Esophagus squamous epithelium (tissue), 5 donors: ENCODE measurements at regions not wholly inside any gene's neighbourhood (a gene's known extent, or its start where the extent isn't known, plus 50 kb on each side); places are given as distances from the start of the nearest gene placed in this dataset.

Experiments used
- DNase-seq: peaks from one replicate; lab custom pipeline; 2025; lab: John Stamatoyannopoulos, UW
- H3K27ac ChIP-seq, 4 donors: fragments of 200-600 bp; sonication (generic); one replicate each; pipeline ENCODE4 v1.5.1; 2016 to 2019; ENCODE audit warnings: mild to moderate bottlenecking in 1 of 4
- H3K27me3 ChIP-seq, 4 donors: fragments of 200-600 bp; sonication (generic); 1 replicate in 3 of 4; 2 replicates in 1 of 4; pipeline versions ENCODE4 v1.5.1 to v1.6.0; 2017 to 2021; ENCODE audit warnings: antibody characterized with exemption in 1 of 4
- H3K36me3 ChIP-seq, 3 donors: fragments of 200-600 bp; sonication (generic); one replicate each; pipeline ENCODE4 v1.5.1; 2016 to 2019
- H3K4me1 ChIP-seq, 3 donors: fragments of 200-600 bp; sonication (generic); one replicate each; pipeline ENCODE4 v1.5.1; 2017 to 2019
- H3K4me3 ChIP-seq, 4 donors: fragments of 200-600 bp; sonication (generic); 1 replicate in 3 of 4; 2 replicates in 1 of 4; pipeline ENCODE4 v1.5.1; 2016 to 2019; ENCODE audit warnings: mild to moderate bottlenecking in 2 of 4, moderate library complexity in 1 of 4
- H3K9me3 ChIP-seq, 3 donors: fragments of 200-600 bp; sonication (generic); one replicate each; pipeline ENCODE4 v1.5.1; 2016 to 2019
- CTCF ChIP-seq, 6 experiments: fragments of 450-650 bp in 4 of 6; fragments of 200-600 bp in 2 of 6; sonication (generic) in 2 of 6; IDR thresholded peaks; one replicate each; pipeline ENCODE4 v1.5.1; 2016 to 2019; ENCODE audit warnings: antibody characterized with exemption in 6 of 6, mild to moderate bottlenecking in 4 of 6, moderate library complexity in 4 of 6
- POLR2A ChIP-seq, 4 donors: fragments of 450-650 bp; IDR thresholded peaks; one replicate each; pipeline ENCODE4 v1.6.1; 2017; ENCODE audit warnings: antibody characterized with exemption in 4 of 4, mild to moderate bottlenecking in 4 of 4, moderate library complexity in 3 of 4
- WGBS, 2 donors: methylation state at CpG; one replicate each; pipeline ENCODE4 v1.1.5; 2018; 5-methylcytosine and 5-hydroxymethylcytosine counted together
- intact Hi-C: fragments of 100-400 bp; cut with DNase I; formaldehyde crosslinking; loops from one replicate; pipeline ENCODE4 v1.15.0; 2022
- donor health status: DM: yes; HTN: yes; CAD: no.

- no peak for DNase-seq
- H3K9me3 ChIP-seq = no peaks in the 10 kb centered on the region
- H3K4me1 ChIP-seq = peaks cover 0 to 15% (median 0%) of the 10 kb centered on the region in 3 donors
- WGBS, 2 donors = 76 to 87% methylated on average over 6 of the region's 6 CpGs
- intact Hi-C loops = no loop called here
- no peak overlapping the region for H3K27ac ChIP-seq
- no peaks in the 10 kb centered on the region for H3K36me3 ChIP-seq
- H3K27me3 ChIP-seq = no peaks in the 10 kb centered on the region
- no peak overlapping the region for H3K4me3 ChIP-seq
- TF ChIP-seq POLR2A (IDR thresholded peaks at IDR 0.05) (no peak), CTCF (IDR thresholded peaks at IDR 0.05) (no peak)
Observed at GRCh38 chr14:98184457-98184856, 1087.5 kb downstream of the BCL11B start.

GRCh38 chr14:98185036-98185435, 1087.0 kb downstream of the BCL11B start:
- H3K36me3 ChIP-seq = no peaks in the 10 kb centered on the region
- intact Hi-C loops = no loop called here
- TF ChIP-seq POLR2A (IDR thresholded peaks at IDR 0.05) = no peak
- TF ChIP-seq CTCF (IDR thresholded peaks at IDR 0.05) = no peak
- H3K4me3 ChIP-seq = no peak overlapping the region
- H3K9me3 ChIP-seq = no peaks in the 10 kb centered on the region
- peak overlapping the region in 1 of 4 donors; percentile 11 for H3K27ac ChIP-seq
- no peak for DNase-seq
- H3K27me3 ChIP-seq = no peaks in the 10 kb centered on the region
- WGBS, 2 donors = 77 to 86% methylated on average over 1 to 3 of the region's 8 CpGs
- H3K4me1 ChIP-seq = peaks cover 0 to 15% (median 0%) of the 10 kb centered on the region in 3 donors

GRCh38 chr14:98186140-98186539, 1085.9 kb downstream of the BCL11B start:
- H3K4me3 ChIP-seq = no peak overlapping the region
- WGBS, 2 donors = 46 to 57% methylated on average over 3 of the region's 3 CpGs
- peaks cover 0 to 15% (median 0%) of the 10 kb centered on the region in 3 donors for H3K4me1 ChIP-seq
- no peaks in the 10 kb centered on the region for H3K27me3 ChIP-seq
- intact Hi-C loops = no loop called here
- no peaks in the 10 kb centered on the region for H3K9me3 ChIP-seq
- DNase-seq = no peak
- TF ChIP-seq CTCF (IDR thresholded peaks at IDR 0.05) = no peak
- no peak for TF ChIP-seq POLR2A (IDR thresholded peaks at IDR 0.05)
- H3K36me3 ChIP-seq = no peaks in the 10 kb centered on the region
- no peak overlapping the region for H3K27ac ChIP-seq

GRCh38 chr14:98187281-98187680, 1084.7 kb downstream of the BCL11B start:
- WGBS, 2 donors = 69 to 86% methylated on average over 2 of the region's 2 CpGs
- Histone ChIP-seq H3K4me3 (no peak overlapping the region), H3K27me3 (no peaks in the 10 kb centered on the region), H3K9me3 (no peaks in the 10 kb centered on the region), H3K27ac (no peak overlapping the region), H3K4me1 (peaks cover 0 to 15% (median 0%) of the 10 kb centered on the region in 3 donors), H3K36me3 (no peaks in the 10 kb centered on the region)
- TF ChIP-seq CTCF (IDR thresholded peaks at IDR 0.05) (no peak), POLR2A (IDR thresholded peaks at IDR 0.05) (no peak)
- no peak for DNase-seq
- intact Hi-C loops = no loop called here

GRCh38 chr14:98189062-98189461, 1082.9 kb downstream of the BCL11B start:
- Histone ChIP-seq H3K9me3 (no peaks in the 10 kb centered on the region), H3K36me3 (no peaks in the 10 kb centered on the region), H3K27ac (peak overlapping the region in 3 of 4 donors; percentile 20 to 52 (median 49)), H3K4me3 (no peak overlapping the region), H3K27me3 (no peaks in the 10 kb centered on the region), H3K4me1 (peaks cover 0 to 15% (median 0%) of the 10 kb centered on the region in 3 donors)
- intact Hi-C loops = no loop called here
- WGBS, 2 donors = 81 to 87% methylated on average over 1 of the region's 1 CpG
- DNase-seq = no peak
- TF ChIP-seq CTCF (IDR thresholded peaks at IDR 0.05) (no peak), POLR2A (IDR thresholded peaks at IDR 0.05) (no peak)
